PC-9 (cell line): ENCODE measurements at regions not wholly inside any gene's neighbourhood (a gene's known extent, or its start where the extent isn't known, plus 50 kb on each side); places are given as distances from the start of the nearest gene placed in this dataset.

Experiments used
- CTCF ChIP-seq: fragments of 200-600 bp; sonication (generic); conservative IDR thresholded peaks from 2 replicates; pipeline ENCODE4 v1.6.1; 2017; ENCODE audit warnings: mixed run types, antibody characterized with exemption, mild to moderate bottlenecking, moderate library complexity
- EZH2 ChIP-seq: fragments of 200-600 bp; sonication (generic); IDR thresholded peaks from 2 replicates; pipeline ENCODE4 v1.8.0; 2017; ENCODE audit warnings: antibody characterized with exemption, low read depth

DNA sequence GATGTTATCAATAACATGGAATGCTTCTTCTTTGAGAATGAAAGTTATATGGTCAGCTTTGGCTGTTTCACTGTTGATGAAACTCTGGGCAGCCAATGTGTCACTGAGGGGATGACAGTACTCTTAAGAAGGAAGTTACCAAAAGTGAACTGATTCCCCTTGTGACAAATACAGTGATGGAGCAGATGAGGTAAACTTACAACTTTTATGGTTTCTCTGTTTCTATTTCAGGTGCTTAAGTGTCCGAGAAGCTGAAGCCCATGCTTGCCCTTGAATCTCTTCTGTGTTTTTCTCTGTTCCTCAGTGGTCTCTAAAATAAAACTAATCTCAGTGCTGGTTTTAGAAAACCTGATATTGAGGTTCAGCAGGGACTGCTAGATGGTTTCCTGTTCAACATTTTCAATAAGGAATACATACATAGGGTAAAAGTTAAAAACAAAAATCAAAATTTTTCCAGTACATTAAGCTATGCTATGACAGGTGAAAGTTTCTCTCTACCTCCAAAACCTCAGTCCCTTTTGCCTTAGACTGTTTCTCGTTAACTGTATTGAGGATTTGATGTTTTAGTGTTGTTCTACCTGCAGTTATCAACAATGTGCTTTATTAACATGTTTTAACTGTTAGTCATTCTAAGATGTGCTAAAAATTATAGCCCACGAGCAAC, 454.4 kb upstream of the ADGRL4 start:
- TF ChIP-seq CTCF (no peak), EZH2 (no peak)
